Ovary (tissue), 7 donors: ENCODE measurements at regions not wholly inside any gene's neighbourhood (a gene's known extent, or its start where the extent isn't known, plus 50 kb on each side); places are given as distances from the start of the nearest gene placed in this dataset.

Experiments used
- DNase-seq, 5 donors: peaks; one replicate each; pipeline ENCODE4 v3.0.0-alpha.2; 2019 to 2020
- H3K27ac ChIP-seq, 2 donors: fragments of 200-600 bp; one replicate each; pipeline versions ENCODE4 v1.5.1 to v1.8.0; 2019 to 2022
- H3K27me3 ChIP-seq: fragments of 200-600 bp; one replicate; pipeline ENCODE4 v1.8.0; 2022
- H3K36me3 ChIP-seq: fragments of 200-600 bp; sonication (generic); one replicate; pipeline ENCODE4 v1.5.1; 2019
- H3K4me1 ChIP-seq: one replicate; pipeline ENCODE4 v1.8.1; 2013; ENCODE audit warnings: mild to moderate bottlenecking, moderate library complexity; ENCODE audit not compliant: insufficient read depth
- H3K4me3 ChIP-seq: fragments of 200-600 bp; sonication (generic); one replicate; pipeline ENCODE4 v1.5.1; 2017
- H3K9me3 ChIP-seq, 2 donors: fragments of 200-600 bp in 1 of 2; sonication (generic) in 1 of 2; one replicate each; pipeline versions ENCODE4 v1.5.1 to v1.8.1; 2013 to 2019; ENCODE audit warnings: mild to moderate bottlenecking in 1 of 2, moderate library complexity in 1 of 2
- EP300 ChIP-seq: sonication (generic); formaldehyde crosslinking; IDR thresholded peaks from one replicate; pipeline ENCODE4 v1.6.1; 2017; ENCODE audit warnings: antibody characterized with exemption
- POLR2A ChIP-seq: fragments of 450-650 bp; IDR thresholded peaks from one replicate; pipeline ENCODE4 v1.6.1; 2017; ENCODE audit warnings: antibody characterized with exemption, mild to moderate bottlenecking, moderate library complexity
- WGBS, 3 donors: extraction: QIAGEN DNeasy Blood & Tissue Kit in 1 of 3; methylation state at CpG; one replicate each; pipeline versions ENCODE4 v1.1.5 to v1.1.7; 2013 to 2017; 5-methylcytosine and 5-hydroxymethylcytosine counted together
- intact Hi-C, 4 donors: fragments of 100-400 bp; cut with DNase I; formaldehyde crosslinking; loops; one replicate each; pipeline versions ENCODE4 v1.11.0 to v1.15.1; 2022 to 2023
- TF ChIP-seq, protein P1 (sequence below), 3 donors: fragments of 450-650 bp in 2 of 3; fragments of 200-600 bp in 1 of 3; IDR thresholded peaks; one replicate each; pipeline versions ENCODE4 v1.5.1 to v1.8.0; 2016 to 2022; ENCODE audit warnings: antibody characterized with exemption in 3 of 3, mild to moderate bottlenecking in 1 of 3
- donor health status: DM: no; HTN: no; CAD: no; lungs with moderate emphysema.
- donor health status: DM: no; HTN: no; CAD: no.
- donor health status: Bipolar disorder and iron deficiency.
- donor health status: DM: no; HTN: no; CAD: no.
- donor health status: DM: yes; HTN: yes; CAD: no.

DNA sequence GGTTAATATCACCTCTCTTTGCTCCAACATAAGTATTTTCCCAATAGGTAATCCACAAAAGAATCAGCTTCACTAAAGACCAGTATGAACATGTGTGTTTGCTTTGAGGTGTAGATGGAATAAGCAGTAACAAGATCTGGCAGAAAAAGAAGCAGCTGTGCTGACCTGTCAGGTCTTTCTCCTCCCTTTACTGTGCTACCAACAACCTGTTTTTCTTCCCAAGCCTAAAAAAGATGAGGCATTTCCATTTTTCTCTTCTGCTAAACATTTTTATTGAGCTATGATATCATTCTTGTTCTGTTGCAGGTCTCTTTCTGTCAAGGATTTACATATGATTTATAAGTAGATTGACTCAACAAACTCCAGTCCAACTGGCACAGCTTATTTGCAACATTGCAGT, 315.2 kb upstream of the GLI3 start:
- no peak overlapping the region for H3K27ac ChIP-seq
- H3K36me3 ChIP-seq: no peaks in the 10 kb centered on the region
- H3K4me1 ChIP-seq: peaks cover 2% of the 10 kb centered on the region
- H3K9me3 ChIP-seq: no peaks in the 10 kb centered on the region
- TF ChIP-seq EP300: no peak
- TF ChIP-seq, protein P1, sequence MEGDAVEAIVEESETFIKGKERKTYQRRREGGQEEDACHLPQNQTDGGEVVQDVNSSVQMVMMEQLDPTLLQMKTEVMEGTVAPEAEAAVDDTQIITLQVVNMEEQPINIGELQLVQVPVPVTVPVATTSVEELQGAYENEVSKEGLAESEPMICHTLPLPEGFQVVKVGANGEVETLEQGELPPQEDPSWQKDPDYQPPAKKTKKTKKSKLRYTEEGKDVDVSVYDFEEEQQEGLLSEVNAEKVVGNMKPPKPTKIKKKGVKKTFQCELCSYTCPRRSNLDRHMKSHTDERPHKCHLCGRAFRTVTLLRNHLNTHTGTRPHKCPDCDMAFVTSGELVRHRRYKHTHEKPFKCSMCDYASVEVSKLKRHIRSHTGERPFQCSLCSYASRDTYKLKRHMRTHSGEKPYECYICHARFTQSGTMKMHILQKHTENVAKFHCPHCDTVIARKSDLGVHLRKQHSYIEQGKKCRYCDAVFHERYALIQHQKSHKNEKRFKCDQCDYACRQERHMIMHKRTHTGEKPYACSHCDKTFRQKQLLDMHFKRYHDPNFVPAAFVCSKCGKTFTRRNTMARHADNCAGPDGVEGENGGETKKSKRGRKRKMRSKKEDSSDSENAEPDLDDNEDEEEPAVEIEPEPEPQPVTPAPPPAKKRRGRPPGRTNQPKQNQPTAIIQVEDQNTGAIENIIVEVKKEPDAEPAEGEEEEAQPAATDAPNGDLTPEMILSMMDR (IDR thresholded peaks at IDR 0.05): no peak
- TF ChIP-seq POLR2A: no peak
- DNase-seq: no peak
- intact Hi-C loops: no loop called here
- H3K4me3 ChIP-seq: no peak overlapping the region
- H3K27me3 ChIP-seq: no peaks in the 10 kb centered on the region

DNA sequence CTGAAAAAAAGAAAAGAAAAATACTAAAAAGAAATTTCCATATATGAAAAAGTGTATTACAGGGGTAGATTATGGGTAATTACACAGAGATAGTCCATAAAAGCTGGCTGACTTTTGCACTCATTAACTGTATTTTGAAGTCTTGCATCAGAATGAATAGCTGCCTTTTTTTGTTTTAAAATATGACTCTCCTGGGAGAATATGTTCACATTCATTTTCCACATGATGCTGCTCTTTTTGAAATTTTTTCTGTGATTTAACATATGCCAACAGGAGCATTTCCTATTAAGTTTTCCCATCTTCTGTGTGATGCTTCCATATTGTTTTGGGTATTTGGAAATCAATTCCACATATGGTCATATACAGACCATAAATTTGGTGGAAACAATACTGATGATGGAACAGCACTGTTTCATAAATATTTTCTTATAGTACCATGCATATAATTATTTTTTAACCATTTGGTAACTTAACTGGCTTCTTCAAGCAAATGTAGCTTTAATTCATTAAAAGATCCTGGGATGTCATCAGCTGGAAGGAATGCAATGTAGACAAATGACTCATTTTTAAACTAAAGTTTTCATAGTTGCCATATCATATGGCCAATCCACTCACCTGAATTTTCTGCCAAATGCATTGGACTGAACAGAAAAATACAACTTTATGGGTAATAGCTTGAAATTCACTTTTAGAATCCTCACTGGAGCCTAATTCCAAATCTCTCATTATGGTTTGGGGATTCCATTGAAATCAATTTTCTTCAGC, 313.9 kb upstream of the GLI3 start:
- H3K27me3 ChIP-seq: no peaks in the 10 kb centered on the region
- DNase-seq: no peak
- no peak overlapping the region for H3K27ac ChIP-seq
- H3K9me3 ChIP-seq: no peaks in the 10 kb centered on the region
- no peaks in the 10 kb centered on the region for H3K36me3 ChIP-seq
- peaks cover 2% of the 10 kb centered on the region for H3K4me1 ChIP-seq
- intact Hi-C loops: no loop called here
- H3K4me3 ChIP-seq: no peak overlapping the region
- TF ChIP-seq POLR2A (no peak), EP300 (no peak)
- TF ChIP-seq, protein P1 (IDR thresholded peaks at IDR 0.05): no peak

DNA sequence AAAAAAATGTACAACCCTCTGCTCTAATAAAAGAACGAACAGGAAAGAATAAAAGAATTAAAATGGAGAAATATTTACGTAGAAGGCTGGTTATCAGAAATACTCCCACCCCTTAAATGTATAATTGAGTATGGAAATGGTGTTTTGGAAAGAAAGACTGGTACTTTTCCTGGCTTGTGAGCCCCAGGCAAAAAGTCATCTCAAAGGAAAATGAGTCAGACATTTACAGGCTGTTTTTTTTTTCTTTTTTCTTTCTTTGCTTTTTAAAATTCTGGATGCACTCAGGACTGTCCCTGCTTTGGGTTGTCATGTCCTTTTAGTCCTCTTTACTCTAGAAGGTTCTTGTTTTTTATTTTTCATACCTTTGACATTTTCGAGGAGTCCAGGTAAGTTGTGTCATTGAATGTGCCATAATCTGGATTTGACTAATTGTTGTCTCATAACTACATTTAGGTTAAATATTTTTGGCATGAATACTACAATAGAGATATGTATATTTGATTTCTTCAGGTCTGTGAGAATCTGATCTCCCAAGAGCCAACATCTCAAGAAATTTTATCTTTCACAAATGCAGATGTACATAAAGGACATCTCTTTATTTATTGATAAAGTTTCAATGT, 313.0 kb upstream of the GLI3 start:
- H3K4me3 ChIP-seq: no peak overlapping the region
- WGBS, 3 donors: 65 to 82% (median 82%) methylated on average over 3 of the region's 3 CpGs
- DNase-seq: no peak

DNA sequence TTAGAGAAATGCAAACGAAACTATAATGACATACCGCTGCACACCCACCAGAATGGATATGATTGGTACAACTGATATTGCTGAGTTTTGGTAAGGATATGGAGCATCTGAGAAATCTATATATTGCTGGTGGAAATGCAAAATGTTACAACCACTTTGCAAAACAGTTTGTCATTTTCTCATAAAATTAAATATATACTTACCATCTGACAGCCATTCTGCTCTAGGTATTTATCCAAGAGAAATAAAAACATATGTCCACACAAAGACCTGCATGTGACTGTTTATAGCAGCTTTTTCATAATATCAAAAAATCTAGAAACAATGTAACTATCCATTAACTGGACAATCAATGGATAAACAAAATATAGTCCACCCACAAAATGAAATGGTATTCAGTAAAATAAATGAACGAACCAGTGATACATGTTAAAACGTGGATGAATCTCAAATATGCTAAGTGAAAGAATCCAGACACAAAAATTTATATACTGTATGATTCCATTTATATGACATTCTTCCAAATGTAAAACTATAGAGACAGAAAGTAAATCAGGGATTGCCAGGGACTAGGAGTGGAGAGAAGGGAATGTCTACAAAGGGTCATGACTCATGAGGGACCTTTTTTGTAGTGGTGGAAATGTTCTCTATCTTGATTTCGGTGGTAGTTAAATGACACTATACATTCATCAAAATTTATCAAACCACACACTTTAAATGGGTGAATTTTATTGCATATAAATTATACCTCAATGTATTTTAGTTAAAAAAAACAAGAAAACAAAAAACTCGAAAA, 312.0 kb upstream of the GLI3 start:
- Histone ChIP-seq H3K9me3 (no peaks in the 10 kb centered on the region), H3K36me3 (no peaks in the 10 kb centered on the region), H3K27me3 (no peaks in the 10 kb centered on the region), H3K4me3 (no peak overlapping the region), H3K4me1 (peaks cover 2% of the 10 kb centered on the region), H3K27ac (no peak overlapping the region)
- no peak for TF ChIP-seq POLR2A
- TF ChIP-seq EP300: no peak
- TF ChIP-seq, protein P1 (IDR thresholded peaks at IDR 0.05): no peak
- intact Hi-C loops: no loop called here
- 83 to 91% (median 91%) methylated on average over 6 of the region's 6 CpGs for WGBS, 3 donors
- DNase-seq: no peak

More for the DNA sequence above, 313.0 kb upstream of the GLI3 start:
- no peak for TF ChIP-seq POLR2A
- TF ChIP-seq, protein P1 (IDR thresholded peaks at IDR 0.05): no peak
- no peak for TF ChIP-seq EP300
- Histone ChIP-seq H3K27me3 (no peaks in the 10 kb centered on the region), H3K27ac (no peak overlapping the region), H3K4me1 (peaks cover 2% of the 10 kb centered on the region), H3K36me3 (no peaks in the 10 kb centered on the region), H3K9me3 (no peaks in the 10 kb centered on the region)
- intact Hi-C loops: no loop called here
